ENCODE measurements at regions not wholly inside any gene's neighbourhood (a gene's known extent, or its start where the extent isn't known, plus 50 kb on each side); places are given as distances from the start of the nearest gene placed in this dataset.
"Not testable (repeated sequence)": the region's sequence is repeated elsewhere in the genome, so short reads cannot be mapped to it uniquely, and the experiment has no call there.

- DNase-seq (ENCODE audit: low spot score): no peak
Measured at GRCh38 chr17:33902901-33903449, 352.1 kb upstream of the CCL2 start.

- no peak for DNase-seq (ENCODE audit: low spot score)
Measured at GRCh38 chr17:33904476-33904875, 350.6 kb upstream of the CCL2 start.

- no peak for DNase-seq (ENCODE audit: low spot score)
Measured at GRCh38 chr17:33905338-33905800, 349.7 kb upstream of the CCL2 start.

- no peak for DNase-seq (ENCODE audit: low spot score)
Measured at GRCh38 chr17:33908363-33909064, 346.6 kb upstream of the CCL2 start.

- no peak for DNase-seq (ENCODE audit: low spot score)
Measured at GRCh38 chr17:33910200-33910857, 344.8 kb upstream of the CCL2 start.

- DNase-seq (ENCODE audit: low spot score): no peak
Measured at GRCh38 chr17:33914125-33914524, 341.0 kb upstream of the CCL2 start.

- DNase-seq (ENCODE audit: low spot score): no peak
Measured at GRCh38 chr17:33922971-33923370, 332.1 kb upstream of the CCL2 start.

- DNase-seq (ENCODE audit: low spot score): no peak
Measured at GRCh38 chr17:33924104-33924503, 331.0 kb upstream of the CCL2 start.

- DNase-seq (ENCODE audit: low spot score): no peak
Measured at GRCh38 chr17:33925649-33926048, 329.4 kb upstream of the CCL2 start.

GRCh38 chr17:33927732-33928133, 327.4 kb upstream of the CCL2 start:
- DNase-seq (ENCODE audit: low spot score): peak; percentile 59

- DNase-seq (ENCODE audit: low spot score): no peak
Measured at GRCh38 chr17:33929181-33929724, 325.8 kb upstream of the CCL2 start.

- not testable (repeated sequence) for DNase-seq (ENCODE audit: low spot score)
Measured at GRCh38 chr17:33931148-33931814, 323.8 kb upstream of the CCL2 start.

GRCh38 chr17:33932996-33933395, 322.1 kb upstream of the CCL2 start:
- DNase-seq (ENCODE audit: low spot score): no peak

GRCh38 chr17:33933576-33933975, 321.5 kb upstream of the CCL2 start:
- no peak for DNase-seq (ENCODE audit: low spot score)

- no peak for DNase-seq (ENCODE audit: low spot score)
Measured at GRCh38 chr17:33934696-33935095, 320.4 kb upstream of the CCL2 start.

- DNase-seq (ENCODE audit: low spot score): no peak
Measured at GRCh38 chr17:33935822-33936221, 319.3 kb upstream of the CCL2 start.

- no peak for DNase-seq (ENCODE audit: low spot score)
Measured at GRCh38 chr17:33936764-33937163, 318.3 kb upstream of the CCL2 start.

- no peak for DNase-seq (ENCODE audit: low spot score)
Measured at GRCh38 chr17:33939959-33940358, 315.1 kb upstream of the CCL2 start.

GRCh38 chr17:33940769-33941370, 314.2 kb upstream of the CCL2 start:
- no peak for DNase-seq (ENCODE audit: low spot score)

- DNase-seq (ENCODE audit: low spot score): no peak
Measured at GRCh38 chr17:33941744-33942143, 313.3 kb upstream of the CCL2 start.

- no peak for DNase-seq (ENCODE audit: low spot score)
Measured at GRCh38 chr17:33942414-33942813, 312.7 kb upstream of the CCL2 start.

GRCh38 chr17:33944412-33944811, 310.7 kb upstream of the CCL2 start:
- no peak for DNase-seq (ENCODE audit: low spot score)

All from SW480 (cell line).